ENCODE measurements at regions not wholly inside any gene's neighbourhood (a gene's known extent, or its start where the extent isn't known, plus 50 kb on each side); places are given as distances from the start of the nearest gene placed in this dataset.

GRCh38 chr9:129285979-129286772 is 108.1 kb upstream of the IER5L start:
- DNase-seq (ENCODE audit: low spot score): peak; percentile 32

- no peak for DNase-seq (ENCODE audit: low spot score)
Observed at GRCh38 chr9:129285382-129285781, 107.3 kb upstream of the IER5L start.

- DNase-seq (ENCODE audit: low spot score): peak; percentile 34
Observed at GRCh38 chr9:129284607-129285291, 106.7 kb upstream of the IER5L start.

- peak; percentile 34 for DNase-seq (ENCODE audit: low spot score)
Observed at GRCh38 chr9:129283705-129284606, 105.9 kb upstream of the IER5L start.

GRCh38 chr9:129283291-129283691 is 105.2 kb upstream of the IER5L start:
- peak; percentile 40 for DNase-seq (ENCODE audit: low spot score)

- DNase-seq (ENCODE audit: low spot score): peak; percentile 38
Observed at GRCh38 chr9:129282731-129283211, 104.7 kb upstream of the IER5L start.

GRCh38 chr9:129282272-129282671 is 104.2 kb upstream of the IER5L start:
- peak; percentile 41 for DNase-seq (ENCODE audit: low spot score)

GRCh38 chr9:129281506-129282145 is 103.6 kb upstream of the IER5L start:
- peak; percentile 28 for DNase-seq (ENCODE audit: low spot score)

GRCh38 chr9:129280623-129281271 is 102.7 kb upstream of the IER5L start:
- no peak for DNase-seq (ENCODE audit: low spot score)

- DNase-seq (ENCODE audit: low spot score): peak; percentile 41
Observed at GRCh38 chr9:129280236-129280622, 102.2 kb upstream of the IER5L start.

GRCh38 chr9:129278391-129279237 is 100.6 kb upstream of the IER5L start:
- DNase-seq (ENCODE audit: low spot score): peak; percentile 79

- peak; percentile 38 for DNase-seq (ENCODE audit: low spot score)
Observed at GRCh38 chr9:129276486-129277230, 98.6 kb upstream of the IER5L start.

- peak; percentile 34 for DNase-seq (ENCODE audit: low spot score)
Observed at GRCh38 chr9:129275626-129276247, 97.7 kb upstream of the IER5L start.

- peak; percentile 33 for DNase-seq (ENCODE audit: low spot score)
Observed at GRCh38 chr9:129273941-129274684, 96.1 kb upstream of the IER5L start.

- DNase-seq (ENCODE audit: low spot score): no peak
Observed at GRCh38 chr9:129273136-129273895, 95.3 kb upstream of the IER5L start.

GRCh38 chr9:129272348-129273025 is 94.4 kb upstream of the IER5L start:
- no peak for DNase-seq (ENCODE audit: low spot score)
